Gastroesophageal sphincter (tissue), 4 donors: ENCODE measurements at regions not wholly inside any gene's neighbourhood (a gene's known extent, or its start where the extent isn't known, plus 50 kb on each side); places are given as distances from the start of the nearest gene placed in this dataset.
A peak's percentile ranks its signal among the peaks of the same experiment; 100 is the strongest.

ENCODE experiments used
- ATAC-seq: fragments of 150-250 bp; one replicate; pipeline ENCODE4 v1.9.1; 2016; ENCODE audit warnings: mild to moderate bottlenecking, moderate library complexity
- H3K27ac ChIP-seq, 4 donors: fragments of 200-600 bp; sonication (generic) in 3 of 4; 1 replicate in 3 of 4; 2 replicates in 1 of 4; pipeline ENCODE4 v1.5.1; 2016 to 2019
- H3K27me3 ChIP-seq: fragments of 200-600 bp; sonication (generic); one replicate; pipeline ENCODE4 v1.5.1; 2019
- H3K36me3 ChIP-seq, 2 donors: fragments of 200-600 bp; sonication (generic); one replicate each; pipeline ENCODE4 v1.5.1; 2019; ENCODE audit warnings: control low read depth in 1 of 2
- H3K4me1 ChIP-seq, 3 donors: fragments of 200-600 bp; sonication (generic); 1 replicate in 2 of 3; 2 replicates in 1 of 3; pipeline ENCODE4 v1.5.1; 2016 to 2019; ENCODE audit warnings: control low read depth in 2 of 3
- H3K4me3 ChIP-seq, 2 donors: fragments of 200-600 bp; sonication (generic); one replicate each; pipeline ENCODE4 v1.5.1; 2019; ENCODE audit warnings: mild to moderate bottlenecking in 1 of 2, moderate library complexity in 1 of 2
- H3K9me3 ChIP-seq, 3 donors: fragments of 200-600 bp; sonication (generic); one replicate each; pipeline ENCODE4 v1.5.1; 2017 to 2019; ENCODE audit warnings: control low read depth in 2 of 3
- EP300 ChIP-seq: sonication (generic); formaldehyde crosslinking; IDR thresholded peaks from one replicate; pipeline ENCODE4 v1.6.1; 2017; ENCODE audit warnings: antibody characterized with exemption, mild to moderate bottlenecking
- POLR2A ChIP-seq, 2 donors: fragments of 450-650 bp; IDR thresholded peaks; one replicate each; pipeline ENCODE4 v1.6.1; 2017; ENCODE audit warnings: antibody characterized with exemption in 2 of 2, mild to moderate bottlenecking in 2 of 2, moderate library complexity in 1 of 2
- POLR2AphosphoS5 ChIP-seq: sonication (generic); formaldehyde crosslinking; IDR thresholded peaks from one replicate; pipeline ENCODE4 v1.6.1; 2017; ENCODE audit warnings: antibody characterized with exemption
- WGBS, 2 donors: methylation state at CpG; one replicate each; pipeline ENCODE4 v1.1.5; 2018; ENCODE audit warnings: low coverage in 1 of 2; 5-methylcytosine and 5-hydroxymethylcytosine counted together
- TF ChIP-seq, protein P1 (sequence below), 4 experiments: fragments of 200-600 bp in 2 of 4; fragments of 450-650 bp in 2 of 4; sonication (generic) in 1 of 4; IDR thresholded peaks; one replicate each; pipeline ENCODE4 v1.5.1; 2017 to 2019; ENCODE audit warnings: antibody characterized with exemption in 4 of 4, mild to moderate bottlenecking in 2 of 4, moderate library complexity in 2 of 4

DNA sequence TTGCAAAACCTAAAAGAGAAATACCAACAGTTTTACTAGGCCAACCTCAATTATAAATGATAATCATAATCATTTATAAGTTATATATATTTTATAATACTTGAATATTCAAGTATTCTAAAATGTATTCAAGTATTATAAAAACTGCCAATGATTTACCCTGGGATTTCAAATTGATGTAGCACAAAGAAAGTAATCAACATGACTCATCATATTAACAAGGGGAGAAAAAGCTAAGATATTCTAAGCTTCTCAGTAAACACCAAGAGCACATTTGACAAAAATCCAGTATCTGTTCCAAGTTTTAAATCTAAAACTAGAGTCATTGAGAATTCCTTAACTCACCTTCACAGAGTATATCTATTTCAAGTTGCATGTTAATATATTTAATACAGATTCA is 56.1 kb downstream of the CAPZA3 start:
- Histone ChIP-seq H3K27ac (no peak overlapping the region), H3K27me3 (no peaks in the 10 kb centered on the region), H3K36me3 (no peaks in the 10 kb centered on the region), H3K4me1 (peaks cover 0 to 35% (median 7%) of the 10 kb centered on the region in 3 donors), H3K9me3 (peaks cover 0 to 3% (median 0%) of the 10 kb centered on the region in 3 donors), H3K4me3 (no peak overlapping the region)
- no peak for TF ChIP-seq POLR2AphosphoS5
- TF ChIP-seq, protein P1, sequence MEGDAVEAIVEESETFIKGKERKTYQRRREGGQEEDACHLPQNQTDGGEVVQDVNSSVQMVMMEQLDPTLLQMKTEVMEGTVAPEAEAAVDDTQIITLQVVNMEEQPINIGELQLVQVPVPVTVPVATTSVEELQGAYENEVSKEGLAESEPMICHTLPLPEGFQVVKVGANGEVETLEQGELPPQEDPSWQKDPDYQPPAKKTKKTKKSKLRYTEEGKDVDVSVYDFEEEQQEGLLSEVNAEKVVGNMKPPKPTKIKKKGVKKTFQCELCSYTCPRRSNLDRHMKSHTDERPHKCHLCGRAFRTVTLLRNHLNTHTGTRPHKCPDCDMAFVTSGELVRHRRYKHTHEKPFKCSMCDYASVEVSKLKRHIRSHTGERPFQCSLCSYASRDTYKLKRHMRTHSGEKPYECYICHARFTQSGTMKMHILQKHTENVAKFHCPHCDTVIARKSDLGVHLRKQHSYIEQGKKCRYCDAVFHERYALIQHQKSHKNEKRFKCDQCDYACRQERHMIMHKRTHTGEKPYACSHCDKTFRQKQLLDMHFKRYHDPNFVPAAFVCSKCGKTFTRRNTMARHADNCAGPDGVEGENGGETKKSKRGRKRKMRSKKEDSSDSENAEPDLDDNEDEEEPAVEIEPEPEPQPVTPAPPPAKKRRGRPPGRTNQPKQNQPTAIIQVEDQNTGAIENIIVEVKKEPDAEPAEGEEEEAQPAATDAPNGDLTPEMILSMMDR (IDR thresholded peaks at IDR 0.05), result no peak
- TF ChIP-seq POLR2A (IDR thresholded peaks at IDR 0.05), result no peak
- ATAC-seq, result no peak

- WGBS, 2 donors, result 77 to 79% methylated on average over 2 of the region's 2 CpGs
- Histone ChIP-seq H3K27me3 (no peaks in the 10 kb centered on the region), H3K4me3 (no peak overlapping the region), H3K27ac (peak overlapping the region; percentile 62 to 77 (median 70)), H3K36me3 (no peaks in the 10 kb centered on the region), H3K9me3 (no peaks in the 10 kb centered on the region), H3K4me1 (peaks cover 0 to 41% (median 10%) of the 10 kb centered on the region in 3 donors)
- ATAC-seq, result no peak
- TF ChIP-seq POLR2A (IDR thresholded peaks at IDR 0.05) (no peak), POLR2AphosphoS5 (no peak), EP300 (no peak)
- TF ChIP-seq, protein P1 (IDR thresholded peaks at IDR 0.05), result no peak
Observed at GRCh38 chr12:18797604-18798003, 59.7 kb downstream of the CAPZA3 start.

GRCh38 chr12:18798535-18799361 is 60.8 kb downstream of the CAPZA3 start:
- TF ChIP-seq POLR2A (IDR thresholded peaks at IDR 0.05), result no peak
- no peak for TF ChIP-seq EP300
- TF ChIP-seq, protein P1 (IDR thresholded peaks at IDR 0.05), result no peak
- TF ChIP-seq POLR2AphosphoS5, result no peak
- Histone ChIP-seq H3K4me3 (no peak overlapping the region), H3K27ac (peak overlapping the region; percentile 62 to 77 (median 70)), H3K4me1 (peaks cover 0 to 41% (median 10%) of the 10 kb centered on the region in 3 donors), H3K9me3 (no peaks in the 10 kb centered on the region), H3K27me3 (no peaks in the 10 kb centered on the region), H3K36me3 (no peaks in the 10 kb centered on the region)
- peak; percentile 28 for ATAC-seq
- WGBS, 2 donors, result 8 to 14% methylated on average over 4 of the region's 4 CpGs

GRCh38 chr12:18799561-18799960 is 61.6 kb downstream of the CAPZA3 start:
- Histone ChIP-seq H3K4me3 (no peak overlapping the region), H3K36me3 (no peaks in the 10 kb centered on the region), H3K4me1 (peaks cover 0 to 36% (median 10%) of the 10 kb centered on the region in 3 donors), H3K9me3 (no peaks in the 10 kb centered on the region), H3K27me3 (no peaks in the 10 kb centered on the region), H3K27ac (peak overlapping the region in 3 of 4 donors; percentile 62 to 77 (median 76))
- 20 to 57% methylated on average over 1 of the region's 1 CpG for WGBS, 2 donors
- TF ChIP-seq, protein P1 (IDR thresholded peaks at IDR 0.05), result no peak
- TF ChIP-seq POLR2AphosphoS5 (no peak), POLR2A (IDR thresholded peaks at IDR 0.05) (no peak), EP300 (no peak)
- no peak for ATAC-seq
